GM21367 (cell line): ENCODE measurements at regions not wholly inside any gene's neighbourhood (a gene's known extent, or its start where the extent isn't known, plus 50 kb on each side); places are given as distances from the start of the nearest gene placed in this dataset.

ENCODE experiments used
- ATAC-seq: cut with Tn5 transposase; IDR thresholded peaks from one replicate; pipeline ENCODE4 v1.9.1; 2021; ENCODE audit not compliant: unreplicated experiment

DNA sequence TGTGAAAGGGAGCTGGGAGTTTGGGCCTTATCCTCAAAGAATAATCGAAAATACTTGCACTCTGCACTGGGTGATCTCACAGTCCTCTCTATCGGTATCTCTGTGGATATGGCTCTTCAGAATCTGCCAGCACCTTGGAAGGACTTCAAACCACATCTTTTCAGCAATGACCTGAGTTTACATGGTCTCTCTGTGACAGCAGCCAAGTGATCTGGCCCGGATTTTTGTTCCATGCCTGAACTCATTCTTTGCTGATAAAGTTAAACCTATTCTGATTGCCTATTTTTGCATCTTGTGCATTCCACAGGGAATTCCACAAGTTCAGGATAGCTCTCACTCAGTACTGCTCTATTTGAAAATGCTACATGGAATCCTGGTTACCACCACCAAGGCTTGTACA lies 98.9 kb downstream of the HDGFL1 start:
- ATAC-seq, result no peak

DNA sequence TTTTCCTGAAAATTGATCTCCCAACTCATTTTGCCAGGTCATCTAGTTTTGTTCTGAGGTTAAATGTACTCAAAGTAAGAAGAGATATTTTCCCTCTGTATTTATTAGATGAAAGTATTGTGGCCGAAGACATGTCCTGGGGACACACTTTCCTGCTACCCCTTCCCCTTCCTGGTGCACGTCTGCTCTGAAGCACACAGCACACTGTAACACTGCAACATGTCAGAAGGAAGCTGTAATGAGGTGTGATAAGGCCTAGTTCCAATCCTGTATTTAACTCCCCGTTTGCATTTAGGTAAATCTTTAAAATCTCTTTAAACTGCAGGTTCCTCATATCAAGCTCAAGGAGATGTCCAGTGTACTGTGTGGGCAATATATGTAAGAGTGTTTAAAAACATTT lies 99.4 kb downstream of the HDGFL1 start:
- no peak for ATAC-seq

DNA sequence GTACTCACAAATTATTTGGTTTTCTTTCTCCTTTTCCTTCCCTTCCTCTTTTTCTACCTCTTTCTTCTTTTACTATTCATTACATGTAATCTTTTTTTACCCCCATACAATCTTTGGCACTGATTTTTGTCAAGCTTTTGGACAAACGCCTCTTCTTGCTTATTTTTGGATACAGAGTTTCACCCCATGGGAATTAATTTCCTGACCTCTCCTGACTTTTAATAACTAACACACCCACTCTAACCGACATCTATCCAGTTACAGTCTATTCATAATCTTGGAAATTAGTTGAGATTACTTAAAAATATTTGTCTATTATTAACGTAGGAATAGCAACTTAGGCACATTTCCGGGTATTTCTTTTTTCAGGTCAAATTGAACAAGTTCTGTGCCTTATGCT lies 101.2 kb downstream of the HDGFL1 start:
- ATAC-seq, result no peak

DNA sequence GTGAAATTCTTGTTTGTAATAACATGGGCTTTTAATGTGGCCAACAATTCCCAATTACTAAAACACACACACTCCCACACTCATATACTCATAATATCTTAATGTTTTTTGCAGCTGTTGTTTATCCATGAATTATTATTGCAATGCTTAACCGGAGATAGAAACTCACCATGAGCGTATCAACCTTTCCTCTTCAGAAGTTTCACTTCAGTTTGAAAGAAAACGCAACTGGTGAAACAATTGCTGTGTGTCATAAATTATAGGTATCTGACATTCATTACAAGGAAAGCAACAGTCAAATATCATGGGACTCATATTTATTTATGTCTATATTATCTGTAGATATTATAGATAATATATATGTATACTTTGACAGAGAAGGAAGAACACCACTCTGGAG lies 104.1 kb downstream of the HDGFL1 start:
- ATAC-seq, result no peak

DNA sequence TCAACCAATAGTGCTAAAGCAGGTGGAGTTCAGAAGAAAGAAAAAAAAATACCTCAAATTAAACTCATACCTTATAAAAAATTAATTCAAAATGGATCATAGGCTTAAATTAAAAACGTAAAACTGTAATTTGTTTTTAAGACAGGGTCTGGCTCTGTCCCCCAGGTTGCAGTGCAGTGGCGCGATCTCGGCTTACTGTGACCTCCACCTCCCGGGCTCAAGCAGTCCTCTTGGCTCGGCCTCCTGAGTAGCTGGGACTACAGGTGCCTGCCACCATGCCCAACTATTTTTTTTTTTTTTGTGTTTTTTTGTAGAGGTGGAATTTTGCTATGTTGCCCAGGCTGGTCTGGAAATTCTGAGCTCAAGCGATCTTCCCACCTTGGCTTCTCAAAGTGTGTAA lies 111.6 kb downstream of the HDGFL1 start:
- no peak for ATAC-seq

DNA sequence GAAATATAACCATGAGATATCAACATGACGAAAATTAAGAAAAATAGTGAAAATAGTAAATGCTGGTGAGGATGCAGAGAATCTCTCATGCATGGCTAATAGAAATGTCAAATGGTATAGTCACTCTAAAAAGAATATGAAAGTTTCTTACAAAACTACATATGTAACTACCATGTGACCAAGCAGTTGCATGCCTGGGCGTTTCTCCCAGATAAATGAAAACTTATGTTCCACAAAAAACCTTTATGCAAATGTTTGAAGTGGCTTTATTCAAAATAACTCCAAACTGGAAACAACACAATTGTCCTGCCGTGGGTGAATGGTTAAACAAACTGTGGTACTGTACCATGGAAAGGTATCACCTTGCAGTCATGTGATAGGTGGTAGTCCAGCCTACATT lies 112.4 kb downstream of the HDGFL1 start:
- ATAC-seq, result no peak

DNA sequence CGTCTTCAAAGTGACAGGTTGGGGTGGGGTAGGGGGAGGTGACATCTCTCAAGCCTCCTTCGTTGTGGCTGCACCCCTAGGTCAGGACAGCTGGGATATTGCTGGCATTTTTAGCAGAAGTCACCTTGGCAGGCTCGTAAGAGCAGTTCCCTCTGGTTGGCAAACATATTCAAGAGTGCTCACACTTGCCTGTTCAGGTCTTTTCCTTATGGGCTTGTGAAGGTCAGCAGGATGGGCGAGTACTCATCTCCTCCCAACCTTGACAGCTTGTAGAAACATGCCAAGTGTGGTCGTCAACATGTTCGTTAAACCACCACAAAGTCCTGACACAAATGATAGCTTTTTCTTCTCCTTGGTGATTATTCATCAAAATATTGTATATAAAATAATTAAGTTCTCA lies 113.6 kb downstream of the HDGFL1 start:
- ATAC-seq, result no peak

DNA sequence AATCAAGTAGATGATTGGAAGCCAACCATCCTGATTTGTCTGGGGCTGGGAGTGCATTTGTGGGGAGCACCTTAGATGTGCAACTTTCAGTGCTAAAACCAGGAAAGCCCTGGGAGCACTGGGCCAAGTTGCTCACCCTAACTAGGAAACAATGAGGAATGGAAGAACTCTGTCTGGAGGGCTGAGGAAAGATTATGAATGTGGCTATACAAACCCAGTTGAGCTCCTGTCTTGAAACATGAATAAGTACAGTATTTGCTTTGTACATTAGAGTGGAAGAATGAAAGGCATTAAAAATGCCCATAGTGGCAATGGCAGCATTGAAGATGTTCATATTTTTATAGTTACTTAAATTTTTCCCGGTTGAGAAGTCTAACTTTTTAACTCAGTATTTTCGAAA lies 121.1 kb downstream of the HDGFL1 start:
- no peak for ATAC-seq

DNA sequence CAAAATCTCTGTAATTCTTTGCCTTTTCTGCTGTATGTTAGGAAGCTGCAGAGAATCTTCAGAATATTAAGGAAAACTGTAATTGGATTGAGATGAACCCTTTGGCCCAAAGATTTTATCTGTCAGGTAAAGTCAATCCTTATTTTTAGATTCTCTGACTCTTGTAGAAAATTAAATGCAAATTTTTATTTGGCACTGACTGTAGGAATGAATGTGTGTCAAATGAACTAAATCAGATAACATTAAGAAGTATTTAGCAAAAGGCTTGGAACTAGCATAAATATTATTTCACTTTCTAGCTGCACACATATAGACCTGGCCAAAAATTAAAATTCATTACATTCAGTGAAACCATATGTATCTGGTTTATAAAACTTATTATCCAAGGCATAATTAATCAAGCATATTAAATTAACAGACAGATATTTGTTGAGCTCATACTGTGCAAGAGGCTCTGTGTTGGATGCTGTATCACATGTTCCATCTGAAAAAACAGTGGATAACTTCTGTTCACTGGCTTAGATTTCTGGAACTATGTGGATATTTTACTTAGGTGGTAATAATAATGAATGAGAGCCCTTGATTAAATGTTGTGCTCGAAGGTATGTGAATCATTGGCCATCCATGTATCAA lies 124.8 kb downstream of the HDGFL1 start:
- no peak for ATAC-seq

DNA sequence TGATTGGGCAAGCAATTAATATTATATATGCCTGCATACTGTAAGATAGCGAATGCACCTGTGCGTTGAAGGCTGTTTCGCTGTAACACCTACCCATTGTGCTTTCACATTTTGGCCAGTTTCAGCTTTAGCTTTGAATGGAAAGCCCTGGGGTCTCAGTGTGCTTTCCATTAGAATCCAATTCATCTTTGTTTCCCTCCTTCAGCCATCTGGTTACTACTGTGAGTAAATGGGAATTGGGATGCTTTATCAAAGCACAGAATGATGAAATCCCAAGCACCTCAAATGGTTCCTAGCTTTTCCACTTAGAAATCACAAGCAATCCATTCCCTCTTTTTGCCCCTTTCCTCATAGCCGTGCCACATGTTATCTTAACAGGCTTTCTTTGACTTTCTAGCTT lies 127.1 kb downstream of the HDGFL1 start:
- no peak for ATAC-seq

DNA sequence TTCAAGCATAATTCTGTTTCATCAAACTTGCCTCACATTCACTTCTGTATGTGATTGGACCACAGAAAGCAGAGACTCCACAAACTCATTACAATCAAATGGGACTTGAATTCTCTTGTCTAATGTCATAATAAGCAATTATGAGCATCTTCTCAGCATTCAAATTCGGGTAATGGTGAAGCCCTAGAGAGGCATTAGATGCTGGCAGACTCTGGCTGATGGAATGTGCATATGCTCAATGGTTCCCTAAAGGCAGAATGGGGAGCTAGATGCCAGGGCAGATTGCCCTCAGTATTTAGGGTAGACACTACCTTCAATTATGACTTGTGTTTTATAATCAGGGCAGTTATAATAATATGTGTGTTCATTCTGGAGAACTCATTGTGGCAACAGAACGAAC lies 127.9 kb downstream of the HDGFL1 start:
- no peak for ATAC-seq

DNA sequence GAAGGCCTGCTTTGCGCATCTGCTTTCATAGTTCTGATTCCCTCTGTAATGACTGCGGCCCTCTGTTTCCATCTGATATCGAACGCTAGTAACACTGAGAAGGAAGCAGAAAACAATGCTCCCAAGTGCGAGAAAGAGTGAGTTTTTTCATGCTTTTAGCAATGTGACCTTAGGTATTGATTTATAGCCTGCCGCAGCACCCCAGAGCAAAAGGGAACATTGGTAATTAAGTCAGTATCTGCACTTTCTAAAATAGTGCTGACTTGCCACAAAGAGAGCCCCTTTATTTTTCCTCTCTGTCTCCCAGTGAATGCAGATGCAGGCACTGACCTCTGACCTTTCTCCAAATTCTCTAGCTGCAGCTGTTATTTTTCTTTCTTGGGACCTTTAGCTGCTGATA lies 129.8 kb downstream of the HDGFL1 start:
- ATAC-seq, result no peak

DNA sequence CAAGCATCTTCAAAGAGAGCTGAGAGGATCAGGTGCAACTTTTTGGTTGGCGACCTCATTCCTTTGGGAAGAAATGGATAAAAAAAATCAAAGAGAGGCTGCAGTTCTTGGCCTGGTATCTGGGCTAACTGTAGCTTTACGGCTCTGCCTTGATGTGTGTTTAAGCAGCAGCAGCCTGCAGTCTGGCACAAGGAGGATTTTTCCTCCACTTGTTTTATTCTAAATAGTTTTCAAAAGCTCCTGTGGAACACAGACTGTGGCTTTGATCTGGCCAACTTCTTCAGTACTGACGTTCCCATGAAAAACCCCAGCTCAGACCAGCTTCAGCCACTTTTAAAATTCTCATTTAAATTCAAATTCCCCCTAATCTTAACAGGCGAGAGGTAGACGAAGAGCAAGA lies 137.3 kb downstream of the HDGFL1 start:
- no peak for ATAC-seq

DNA sequence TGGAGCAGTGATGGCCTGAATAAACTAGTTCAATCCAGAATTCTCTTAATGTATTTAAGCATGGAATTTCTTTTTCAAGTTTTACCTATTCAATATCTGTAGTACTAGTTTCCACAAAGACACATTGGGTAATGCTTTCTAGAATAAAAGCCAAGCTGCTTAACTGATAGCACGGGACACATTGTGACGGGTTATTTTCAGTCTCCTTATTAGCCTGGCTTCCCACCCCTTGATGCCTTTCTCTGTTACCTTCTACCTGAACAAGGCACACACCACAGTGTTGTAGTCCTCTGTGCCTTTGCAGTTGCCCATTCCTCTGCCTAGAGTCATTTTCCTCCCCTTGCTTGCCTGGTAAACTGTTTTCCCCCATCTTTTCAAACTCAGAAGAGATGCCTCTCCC lies 139.1 kb downstream of the HDGFL1 start:
- ATAC-seq, result no peak

DNA sequence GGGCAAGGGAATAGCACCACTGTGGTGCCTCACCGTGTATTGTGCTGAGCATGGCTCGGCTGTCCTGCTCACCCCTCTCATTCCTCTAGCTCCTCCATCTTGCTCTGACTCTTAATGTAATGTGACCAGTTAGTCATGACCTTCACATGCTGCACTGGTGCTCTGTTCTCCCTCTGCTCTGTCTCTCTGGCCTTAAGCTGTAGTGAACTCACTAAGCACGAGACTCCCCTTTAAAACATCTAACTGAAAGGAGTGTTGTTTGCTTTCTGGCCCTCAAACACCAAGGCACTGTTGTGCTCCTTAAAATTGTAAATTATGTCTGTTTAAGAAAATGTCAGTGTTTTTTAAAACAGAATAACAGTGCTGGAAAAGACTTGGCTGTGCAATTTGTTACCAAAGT lies 140.4 kb downstream of the HDGFL1 start:
- no peak for ATAC-seq

DNA sequence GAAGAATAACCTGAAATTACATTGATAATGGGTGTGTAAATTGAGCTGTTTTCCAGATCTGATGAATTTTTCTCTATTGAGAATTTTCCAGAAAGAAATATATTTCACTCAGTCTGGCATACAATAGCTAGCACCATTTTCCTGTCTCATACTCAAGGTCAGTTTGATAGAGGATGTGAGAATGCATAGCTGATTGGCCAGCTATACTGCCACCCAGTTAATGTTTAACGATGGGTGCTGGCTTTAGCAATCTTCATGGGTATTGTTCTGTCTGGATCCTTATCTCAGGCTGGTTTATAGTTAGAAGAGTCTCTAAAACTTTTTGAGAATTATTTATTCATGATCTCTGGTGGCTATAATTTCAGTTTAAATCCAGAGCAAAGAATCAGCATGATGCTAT lies 147.4 kb downstream of the HDGFL1 start:
- ATAC-seq, result no peak

DNA sequence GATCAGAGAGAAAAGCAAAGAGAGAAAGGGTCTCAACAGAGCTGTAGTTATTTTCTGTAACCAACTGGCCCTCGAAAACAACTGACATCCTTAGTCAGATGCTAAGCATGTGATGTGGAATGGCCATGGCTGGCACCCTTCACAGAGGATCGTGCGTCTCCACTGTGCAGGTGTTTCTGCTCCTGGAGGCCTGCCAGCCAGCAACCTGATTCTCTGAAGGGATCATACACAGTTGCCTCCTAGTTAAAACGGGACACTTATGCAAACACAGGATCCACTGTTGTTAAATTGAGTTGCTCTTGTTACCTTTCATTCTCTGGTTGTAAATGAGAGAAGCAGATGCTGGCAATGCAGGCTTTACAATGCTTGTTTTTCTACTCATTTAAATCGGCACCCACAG lies 148.5 kb downstream of the HDGFL1 start:
- no peak for ATAC-seq

DNA sequence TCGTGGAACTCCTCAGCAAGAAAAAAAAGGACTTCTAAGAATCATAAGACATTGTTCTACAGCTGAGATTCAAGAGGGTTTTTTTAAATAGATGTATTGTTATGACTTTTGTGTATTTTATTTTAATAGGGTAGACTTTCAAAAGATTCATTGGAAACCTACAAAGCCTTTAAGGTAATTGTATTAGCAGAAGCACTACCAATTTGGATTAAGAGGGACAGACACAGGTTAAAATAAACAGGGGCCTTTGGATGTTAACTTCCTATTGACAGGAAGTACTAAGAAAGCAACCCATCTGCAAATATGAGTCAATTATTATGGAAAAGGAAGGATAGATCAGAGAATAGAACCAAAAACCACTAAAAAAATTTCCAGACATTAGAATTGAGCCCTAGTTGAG lies 153.5 kb downstream of the HDGFL1 start:
- no peak for ATAC-seq

DNA sequence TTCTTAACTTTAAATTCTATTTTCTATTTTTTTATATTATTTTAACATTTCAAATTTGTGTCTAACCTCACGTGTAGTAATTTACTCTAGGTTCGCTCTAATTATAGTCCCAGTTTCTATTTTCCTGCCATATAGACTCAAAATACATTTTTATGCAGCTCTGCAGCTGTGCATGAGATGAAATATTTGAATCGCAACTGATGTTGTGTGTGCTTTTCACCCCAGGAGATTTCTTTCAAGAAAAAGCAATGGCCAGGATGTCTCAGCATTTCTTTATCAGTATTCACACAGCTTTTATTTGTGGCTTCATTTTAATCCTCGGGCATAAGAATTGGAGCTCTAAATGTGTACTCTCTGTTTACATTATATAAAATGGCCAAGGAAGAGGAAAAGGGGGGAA lies 157.6 kb downstream of the HDGFL1 start:
- no peak for ATAC-seq

DNA sequence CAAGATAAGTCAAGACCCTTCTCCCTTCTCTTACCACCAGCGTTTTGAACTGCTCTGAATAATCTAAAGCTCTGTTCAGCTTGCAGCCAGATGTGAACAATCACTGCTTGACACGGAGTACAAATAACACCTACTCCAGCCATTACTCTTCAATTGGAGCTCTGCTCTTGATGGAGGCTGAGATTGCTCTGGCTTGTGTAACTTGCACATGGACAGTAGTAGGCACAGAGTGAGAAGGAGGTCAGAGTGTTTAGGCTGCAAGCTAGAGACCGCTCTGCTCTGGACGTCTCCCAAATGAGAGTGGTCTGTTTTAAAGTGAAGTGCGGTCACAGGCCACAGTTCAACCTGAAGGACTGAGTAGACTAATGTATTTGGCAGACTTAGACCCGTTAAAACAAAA lies 158.3 kb downstream of the HDGFL1 start:
- no peak for ATAC-seq

DNA sequence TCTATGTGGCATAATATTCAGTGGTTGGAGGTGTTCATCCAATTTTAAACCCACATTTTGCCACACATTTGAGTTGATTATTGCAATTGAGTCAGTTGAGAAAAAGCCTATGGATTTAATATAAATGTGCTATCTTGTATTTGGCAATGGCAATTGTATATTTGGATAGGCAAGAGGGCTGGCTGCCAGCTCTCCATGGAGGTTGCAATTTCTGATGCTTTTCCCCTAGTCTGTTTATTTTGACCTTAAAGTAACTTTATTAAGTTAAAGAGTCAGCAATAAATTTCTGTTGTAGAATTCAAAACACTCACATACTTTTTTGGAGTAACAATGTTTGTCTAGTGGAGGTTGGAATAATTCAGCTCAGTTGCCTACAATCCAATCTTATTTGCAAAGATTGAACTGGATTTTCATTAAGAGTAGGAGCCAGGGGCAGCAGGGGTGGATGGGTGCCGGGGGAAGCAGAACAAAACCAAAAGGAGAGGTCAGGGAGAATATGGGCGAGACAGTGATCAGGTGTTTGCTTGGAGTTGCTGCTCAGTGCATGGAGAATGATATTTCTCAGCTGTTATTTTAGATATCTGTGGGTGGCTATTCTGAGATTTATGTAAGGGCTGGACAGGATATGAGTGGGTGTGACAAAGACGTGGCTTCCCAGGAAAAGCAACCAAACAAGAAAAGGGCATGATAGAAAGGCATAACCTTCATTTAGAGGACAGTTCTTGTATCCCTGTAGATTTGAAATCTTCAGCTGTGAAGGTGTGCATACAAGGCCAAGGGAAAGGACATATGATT lies 163.0 kb downstream of the HDGFL1 start:
- ATAC-seq, result no peak

DNA sequence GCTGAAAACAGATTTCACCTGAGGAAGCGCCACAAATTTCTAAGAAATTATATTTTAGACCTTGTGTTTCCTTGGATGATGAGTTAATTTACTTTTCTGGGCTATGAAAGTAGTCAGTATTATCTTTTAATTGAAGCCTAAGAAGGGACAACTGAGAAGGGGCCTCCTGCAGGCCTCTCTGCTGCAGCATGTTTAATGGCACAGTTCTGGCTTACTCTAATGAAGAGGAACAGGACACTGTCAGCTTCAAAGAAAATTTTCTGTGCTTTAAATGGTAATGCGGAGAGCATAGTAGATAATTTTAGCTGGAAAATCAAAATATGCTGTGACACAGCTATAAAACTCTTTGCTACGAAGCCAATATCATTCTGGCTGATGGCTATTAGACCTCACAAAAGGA lies 167.4 kb downstream of the HDGFL1 start:
- no peak for ATAC-seq

DNA sequence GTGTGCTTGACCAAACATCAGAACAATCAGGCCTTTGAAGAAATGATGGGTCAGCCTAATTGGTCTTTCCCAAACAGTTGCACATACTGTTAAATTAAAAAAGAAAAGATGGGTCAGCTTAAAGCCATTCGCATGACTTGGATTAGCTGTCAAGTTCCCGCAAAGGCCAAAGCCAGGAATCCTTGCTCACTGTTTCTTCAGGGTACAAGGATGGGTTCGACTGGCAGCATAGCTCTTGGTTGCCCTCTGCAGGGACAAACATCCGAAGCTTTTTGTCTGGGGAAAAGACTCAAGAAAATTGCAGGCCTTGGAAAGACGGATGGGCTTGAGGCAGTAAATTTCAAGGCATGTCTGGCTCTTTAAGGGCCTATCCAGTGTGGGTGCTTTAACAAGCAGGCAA lies 168.0 kb downstream of the HDGFL1 start:
- no peak for ATAC-seq
